HepG2 (cell line): ENCODE measurements at regions not wholly inside any gene's neighbourhood (a gene's known extent, or its start where the extent isn't known, plus 50 kb on each side); places are given as distances from the start of the nearest gene placed in this dataset.

Source experiments
- CENPX ChIP-seq: sonication (generic); formaldehyde crosslinking; IDR thresholded peaks from 2 replicates; pipeline ENCODE4 v1.9.0; 2021; ENCODE audit warnings: mild to moderate bottlenecking, missing genetic modification reagents, moderate library complexity
- EP300 ChIP-seq, 3 experiments: sonication (generic) in 1 of 3; formaldehyde crosslinking in 1 of 3; IDR thresholded peaks; 2 replicates each; pipeline versions ENCODE4 v1.5.1 to v1.6.1; 2011 to 2020; ENCODE audit warnings: low read depth in 2 of 3, low read length in 2 of 3, borderline replicate concordance in 1 of 3, improper control_type of control experiment in 1 of 3, mild to moderate bottlenecking in 1 of 3, missing genetic modification reagents in 1 of 3, moderate library complexity in 1 of 3
- ETV5 ChIP-seq: IDR thresholded peaks from 2 replicates; pipeline ENCODE4 v1.6.1; 2018; ENCODE audit warnings: missing biosample characterization, missing genetic modification reagents, inconsistent platforms, borderline replicate concordance
- MEIS2 ChIP-seq: sonication (generic); formaldehyde crosslinking; IDR thresholded peaks from 2 replicates; pipeline ENCODE4 v1.9.0; 2021; ENCODE audit warnings: mild to moderate bottlenecking, missing genetic modification reagents
- NFYB ChIP-seq: sonication (generic); formaldehyde crosslinking; IDR thresholded peaks from 2 replicates; pipeline ENCODE4 v1.4.0; 2020; ENCODE audit warnings: missing genetic modification reagents
- NPAS2 ChIP-seq: sonication (generic); formaldehyde crosslinking; IDR thresholded peaks from 2 replicates; pipeline ENCODE4 v1.8.0; 2022; ENCODE audit warnings: mild to moderate bottlenecking, missing genetic modification reagents, borderline replicate concordance
- NR2F2 ChIP-seq: IDR thresholded peaks from 2 replicates; pipeline ENCODE4 v1.6.1; 2012; ENCODE audit warnings: low read depth, inconsistent platforms, borderline replicate concordance
- PRDM10 ChIP-seq: sonication (generic); formaldehyde crosslinking; IDR thresholded peaks from 2 replicates; pipeline ENCODE4 v1.4.0; 2020; ENCODE audit warnings: low read depth, missing genetic modification reagents
- RAD21 ChIP-seq: fragments of 450-650 bp; formaldehyde crosslinking; IDR thresholded peaks from 2 replicates; pipeline ENCODE4 v1.5.0; 2020; ENCODE audit warnings: mild to moderate bottlenecking
- SMARCC2 ChIP-seq: fragments of 450-650 bp; IDR thresholded peaks from 2 replicates; pipeline ENCODE4 v1.6.1; 2017; ENCODE audit warnings: antibody characterized with exemption, mild to moderate bottlenecking
- YY1 ChIP-seq: IDR thresholded peaks from 2 replicates; pipeline ENCODE4 v1.6.1; 2011; ENCODE audit warnings: low read length, low read depth, moderate library complexity, mild to moderate bottlenecking; ENCODE audit not compliant: insufficient read depth, insufficient replicate concordance
- ZNF138 ChIP-seq: sonication (generic); formaldehyde crosslinking; IDR thresholded peaks from 2 replicates; pipeline ENCODE4 v1.5.0; 2020; ENCODE audit warnings: mild to moderate bottlenecking, low read depth, missing genetic modification reagents
- TF ChIP-seq, protein P1 (sequence below): sonication (generic); formaldehyde crosslinking; IDR thresholded peaks from 2 replicates; pipeline ENCODE4 v1.5.0; 2020; ENCODE audit warnings: mild to moderate bottlenecking, missing genetic modification reagents, moderate library complexity
- TF ChIP-seq, protein P2 (sequence below): sonication (generic); formaldehyde crosslinking; IDR thresholded peaks from 2 replicates; pipeline ENCODE4 v1.9.0; 2022; ENCODE audit warnings: missing genetic modification reagents, mild to moderate bottlenecking, borderline replicate concordance

GRCh38 chr10:91035650-91036292 lies 114.9 kb upstream of the ANKRD1 start:
- TF ChIP-seq SMARCC2 (no peak), EP300 (IDR thresholded peaks at IDR 0.05; ENCODE audit: low read depth in 2 of 2, low read length in 2 of 2) (no peak), EP300 (CRISPR knock-in tag; IDR thresholded peaks at IDR 0.05; ENCODE audit: borderline replicate concordance) (no peak), NR2F2 (no peak), MEIS2 (CRISPR knock-in tag) (no peak), NPAS2 (no peak), ETV5 (CRISPR knock-in tag) (no peak), PRDM10 (CRISPR knock-in tag) (no peak), YY1 (no peak), RAD21 (CRISPR knock-in tag) (no peak), CENPX (CRISPR knock-in tag) (no peak), ZNF138 (CRISPR knock-in tag) (no peak), NFYB (CRISPR knock-in tag) (no peak)
- TF ChIP-seq, protein P1, sequence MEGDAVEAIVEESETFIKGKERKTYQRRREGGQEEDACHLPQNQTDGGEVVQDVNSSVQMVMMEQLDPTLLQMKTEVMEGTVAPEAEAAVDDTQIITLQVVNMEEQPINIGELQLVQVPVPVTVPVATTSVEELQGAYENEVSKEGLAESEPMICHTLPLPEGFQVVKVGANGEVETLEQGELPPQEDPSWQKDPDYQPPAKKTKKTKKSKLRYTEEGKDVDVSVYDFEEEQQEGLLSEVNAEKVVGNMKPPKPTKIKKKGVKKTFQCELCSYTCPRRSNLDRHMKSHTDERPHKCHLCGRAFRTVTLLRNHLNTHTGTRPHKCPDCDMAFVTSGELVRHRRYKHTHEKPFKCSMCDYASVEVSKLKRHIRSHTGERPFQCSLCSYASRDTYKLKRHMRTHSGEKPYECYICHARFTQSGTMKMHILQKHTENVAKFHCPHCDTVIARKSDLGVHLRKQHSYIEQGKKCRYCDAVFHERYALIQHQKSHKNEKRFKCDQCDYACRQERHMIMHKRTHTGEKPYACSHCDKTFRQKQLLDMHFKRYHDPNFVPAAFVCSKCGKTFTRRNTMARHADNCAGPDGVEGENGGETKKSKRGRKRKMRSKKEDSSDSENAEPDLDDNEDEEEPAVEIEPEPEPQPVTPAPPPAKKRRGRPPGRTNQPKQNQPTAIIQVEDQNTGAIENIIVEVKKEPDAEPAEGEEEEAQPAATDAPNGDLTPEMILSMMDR (CRISPR knock-in tag), result no peak
- TF ChIP-seq, protein P2, sequence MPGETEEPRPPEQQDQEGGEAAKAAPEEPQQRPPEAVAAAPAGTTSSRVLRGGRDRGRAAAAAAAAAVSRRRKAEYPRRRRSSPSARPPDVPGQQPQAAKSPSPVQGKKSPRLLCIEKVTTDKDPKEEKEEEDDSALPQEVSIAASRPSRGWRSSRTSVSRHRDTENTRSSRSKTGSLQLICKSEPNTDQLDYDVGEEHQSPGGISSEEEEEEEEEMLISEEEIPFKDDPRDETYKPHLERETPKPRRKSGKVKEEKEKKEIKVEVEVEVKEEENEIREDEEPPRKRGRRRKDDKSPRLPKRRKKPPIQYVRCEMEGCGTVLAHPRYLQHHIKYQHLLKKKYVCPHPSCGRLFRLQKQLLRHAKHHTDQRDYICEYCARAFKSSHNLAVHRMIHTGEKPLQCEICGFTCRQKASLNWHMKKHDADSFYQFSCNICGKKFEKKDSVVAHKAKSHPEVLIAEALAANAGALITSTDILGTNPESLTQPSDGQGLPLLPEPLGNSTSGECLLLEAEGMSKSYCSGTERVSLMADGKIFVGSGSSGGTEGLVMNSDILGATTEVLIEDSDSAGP (CRISPR knock-in tag), result no peak
